RWPE1 (cell line): ENCODE measurements at regions not wholly inside any gene's neighbourhood (a gene's known extent, or its start where the extent isn't known, plus 50 kb on each side); places are given as distances from the start of the nearest gene placed in this dataset.

ENCODE experiments used
- CTCF ChIA-PET: fragments of 350-600 bp; sonication (Branson Sonifier 250); formaldehyde crosslinking; extraction: SDS; loops from one replicate; lab custom pipeline; 2021; lab: Yijun Ruan, JAX
- POLR2A ChIA-PET: fragments of 400-600 bp; formaldehyde crosslinking; extraction: SDS; loops from one replicate; lab custom pipeline; 2020; ENCODE audit warnings: antibody characterized with exemption; ENCODE audit not compliant: low non-redundant PET; lab: Yijun Ruan, JAX
- DNase-seq: peaks from one replicate; pipeline ENCODE4 v3.0.0; 2012; ENCODE audit warnings: low spot score
- H3K27ac ChIP-seq: fragments of 450-650 bp; 2 replicates; pipeline ENCODE4 v1.5.1; 2017
- TF ChIP-seq, protein P1 (sequence below): fragments of 450-650 bp; conservative IDR thresholded peaks from 2 replicates; pipeline ENCODE4 v1.5.1; 2017; ENCODE audit warnings: low read depth, mild to moderate bottlenecking

DNA sequence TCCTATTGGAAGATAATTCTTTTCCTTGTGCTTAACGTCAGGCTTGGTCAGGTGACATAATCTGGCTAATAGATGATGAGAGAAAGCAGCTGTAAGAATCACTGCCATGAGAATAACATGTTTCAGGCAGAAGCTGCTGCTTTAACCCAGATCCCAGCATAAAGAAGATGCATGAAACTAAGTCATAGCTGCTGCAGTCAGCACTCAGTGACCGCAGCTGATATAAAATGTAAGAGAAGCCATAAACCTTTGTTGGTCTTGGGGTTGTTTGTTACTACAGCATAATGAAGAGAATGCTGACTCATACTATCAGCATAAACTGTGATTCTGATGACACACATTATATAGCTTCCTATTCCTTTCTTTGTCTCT lies 274.3 kb upstream of the TRIB2 start:
- TF ChIP-seq, protein P1, sequence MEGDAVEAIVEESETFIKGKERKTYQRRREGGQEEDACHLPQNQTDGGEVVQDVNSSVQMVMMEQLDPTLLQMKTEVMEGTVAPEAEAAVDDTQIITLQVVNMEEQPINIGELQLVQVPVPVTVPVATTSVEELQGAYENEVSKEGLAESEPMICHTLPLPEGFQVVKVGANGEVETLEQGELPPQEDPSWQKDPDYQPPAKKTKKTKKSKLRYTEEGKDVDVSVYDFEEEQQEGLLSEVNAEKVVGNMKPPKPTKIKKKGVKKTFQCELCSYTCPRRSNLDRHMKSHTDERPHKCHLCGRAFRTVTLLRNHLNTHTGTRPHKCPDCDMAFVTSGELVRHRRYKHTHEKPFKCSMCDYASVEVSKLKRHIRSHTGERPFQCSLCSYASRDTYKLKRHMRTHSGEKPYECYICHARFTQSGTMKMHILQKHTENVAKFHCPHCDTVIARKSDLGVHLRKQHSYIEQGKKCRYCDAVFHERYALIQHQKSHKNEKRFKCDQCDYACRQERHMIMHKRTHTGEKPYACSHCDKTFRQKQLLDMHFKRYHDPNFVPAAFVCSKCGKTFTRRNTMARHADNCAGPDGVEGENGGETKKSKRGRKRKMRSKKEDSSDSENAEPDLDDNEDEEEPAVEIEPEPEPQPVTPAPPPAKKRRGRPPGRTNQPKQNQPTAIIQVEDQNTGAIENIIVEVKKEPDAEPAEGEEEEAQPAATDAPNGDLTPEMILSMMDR = no peak
- no peak for DNase-seq
- ChIA-PET CTCF (interaction anchor here (0.6 kb wide), 2 partner anchors 20 to 538 kb away, joined by 3 to 4 read pairs; no protein-coding TSS in a partner anchor), POLR2A (no interaction called here)
- H3K27ac ChIP-seq = no peak overlapping the region

DNA sequence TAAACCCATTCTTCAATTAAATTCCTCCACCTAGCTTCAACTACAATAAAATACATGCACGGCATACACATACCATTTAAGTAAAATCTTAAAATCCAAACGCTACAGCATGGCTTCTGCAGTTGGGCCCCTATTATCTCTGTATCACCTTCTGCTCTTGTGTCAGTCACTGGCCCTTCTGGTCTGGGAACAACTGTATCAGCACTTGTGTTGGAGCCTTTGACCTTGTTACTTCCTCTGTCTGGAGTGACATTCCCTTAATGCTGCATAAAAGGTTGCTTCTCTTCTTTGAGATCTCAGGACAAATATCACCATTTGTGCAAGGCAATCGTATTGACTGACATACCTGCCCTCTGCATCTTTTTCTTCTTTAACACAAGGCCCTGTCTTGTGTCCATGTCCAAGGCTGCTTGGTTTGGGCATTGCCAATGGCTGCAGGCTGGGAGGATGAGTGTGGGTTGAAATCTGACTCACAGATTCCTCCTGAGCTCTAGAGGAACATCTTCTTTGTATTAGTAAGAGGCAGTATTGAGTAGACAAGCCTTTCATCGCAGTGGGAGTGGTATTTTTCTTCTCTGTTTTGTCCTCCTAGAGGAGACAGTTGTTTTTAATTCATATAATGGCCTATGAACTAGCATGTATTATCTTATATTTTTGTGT lies 267.8 kb upstream of the TRIB2 start:
- TF ChIP-seq, protein P1 = no peak
- POLR2A ChIA-PET = no interaction called here
- CTCF ChIA-PET = interaction anchor here (0.7 kb wide), 1 partner anchor 8 kb away, joined by 3 read pairs; no protein-coding TSS in a partner anchor
- H3K27ac ChIP-seq = no peak overlapping the region
- DNase-seq = no peak

DNA sequence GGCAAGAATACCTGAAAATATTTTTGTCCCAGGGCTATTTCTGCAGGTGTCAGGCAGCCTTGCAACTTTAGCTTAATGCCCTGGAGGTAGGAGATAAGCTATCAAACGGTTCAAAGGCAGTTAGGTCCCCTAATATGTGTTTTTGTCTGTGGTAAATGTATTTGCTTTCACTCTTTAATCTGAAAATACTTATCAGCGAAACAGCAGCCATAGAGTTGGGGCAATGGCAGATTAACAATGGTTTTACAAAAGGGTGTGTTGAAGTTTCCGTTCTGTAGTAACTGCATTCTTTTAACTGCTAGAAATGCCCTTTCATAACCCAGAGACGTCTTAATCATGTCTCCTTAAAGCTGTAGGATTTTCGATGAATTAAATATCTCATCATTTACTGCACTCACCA lies 265.0 kb upstream of the TRIB2 start:
- POLR2A ChIA-PET = no interaction called here
- CTCF ChIA-PET = interaction anchor here (0.6 kb wide), 1 partner anchor 66 kb away, joined by 4 read pairs; no protein-coding TSS in a partner anchor
- TF ChIP-seq, protein P1 = no peak
- no peak for DNase-seq
- no peak overlapping the region for H3K27ac ChIP-seq

DNA sequence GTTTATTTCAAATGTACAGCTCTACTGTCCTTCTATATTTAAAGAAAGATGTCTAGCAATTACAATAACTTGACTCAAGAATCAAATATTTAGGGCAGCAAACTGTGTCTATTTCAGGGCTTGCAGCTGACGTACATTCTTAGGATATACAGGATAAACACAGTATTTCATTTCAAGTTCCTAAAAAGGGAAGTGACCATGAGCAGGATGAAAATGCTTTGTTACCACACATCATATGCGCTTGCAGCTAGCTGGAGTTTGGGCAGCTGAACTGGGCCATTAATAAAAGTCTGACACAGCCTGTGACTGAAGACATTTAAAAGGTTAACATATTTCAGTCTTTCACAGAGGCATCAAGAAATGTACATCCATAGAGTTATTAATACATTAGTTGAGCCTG lies 264.6 kb upstream of the TRIB2 start:
- DNase-seq = no peak
- TF ChIP-seq, protein P1 = no peak
- no peak overlapping the region for H3K27ac ChIP-seq
- ChIA-PET POLR2A (no interaction called here), CTCF (interaction anchor here (0.6 kb wide), 1 partner anchor 65 kb away, joined by 4 read pairs; no protein-coding TSS in a partner anchor)

DNA sequence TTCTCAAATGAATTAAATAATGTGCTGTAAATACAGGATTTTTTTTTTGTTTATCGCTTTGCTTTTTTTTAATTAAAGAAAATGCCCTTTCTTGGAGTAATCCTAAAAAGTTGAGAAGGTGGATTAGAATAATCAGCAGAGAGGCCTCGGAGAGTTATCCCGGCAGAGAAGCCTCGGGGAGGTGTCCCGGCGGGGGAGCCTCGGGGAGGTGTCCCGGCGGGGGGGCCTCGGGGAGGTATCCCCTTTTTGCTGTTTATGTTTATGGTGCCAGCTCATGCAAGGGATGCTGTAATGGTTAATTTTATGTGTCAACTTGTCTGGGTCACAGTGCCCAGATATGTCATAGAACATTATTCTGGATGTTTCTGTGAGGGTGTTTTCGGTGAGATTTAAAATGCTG lies 263.0 kb upstream of the TRIB2 start:
- no peak overlapping the region for H3K27ac ChIP-seq
- ChIA-PET CTCF (no interaction called here), POLR2A (no interaction called here)
- DNase-seq = no peak
- TF ChIP-seq, protein P1 = no peak

DNA sequence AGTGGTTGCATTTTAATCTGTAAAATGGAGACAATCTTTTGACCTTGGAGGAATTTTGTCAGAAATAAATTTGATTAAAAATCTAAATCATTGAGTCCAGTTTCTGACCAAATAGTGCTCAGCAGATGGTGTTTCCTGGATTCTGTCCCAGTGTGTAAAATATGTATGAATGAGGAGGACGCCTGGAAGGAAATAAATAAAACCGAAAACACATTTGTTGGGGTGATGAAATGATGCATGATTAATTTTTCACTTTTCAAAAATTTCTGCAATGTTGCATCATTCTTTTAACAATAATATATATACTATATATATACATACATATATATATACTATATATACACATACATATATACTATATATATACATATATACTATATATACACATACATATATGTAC lies 261.1 kb upstream of the TRIB2 start:
- TF ChIP-seq, protein P1 = no peak
- ChIA-PET CTCF (no interaction called here), POLR2A (no interaction called here)
- DNase-seq = peak; percentile 20
- H3K27ac ChIP-seq = no peak overlapping the region
